ENCODE measurements at regions not wholly inside any gene's neighbourhood (a gene's known extent, or its start where the extent isn't known, plus 50 kb on each side); places are given as distances from the start of the nearest gene placed in this dataset.

DNA sequence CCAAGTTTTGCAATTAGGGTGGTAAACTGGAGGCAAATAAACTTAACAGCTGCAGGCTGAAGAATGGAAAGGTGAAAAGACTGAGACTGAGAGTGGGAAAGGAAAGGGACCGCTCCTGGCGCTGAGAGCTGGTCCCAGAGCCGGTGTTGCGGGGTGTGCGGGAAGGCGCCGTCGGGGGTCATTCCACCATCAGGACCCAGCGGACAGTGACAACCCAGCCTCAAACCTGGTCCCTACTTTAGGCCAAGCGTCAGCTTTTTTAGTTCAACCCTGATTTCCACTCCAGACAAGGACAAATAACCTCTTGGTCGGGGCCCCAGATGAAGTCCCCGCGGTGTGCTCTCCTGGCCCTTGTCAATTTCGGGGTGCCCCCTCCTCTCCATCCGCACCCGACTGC is 145.8 kb upstream of the ETS2 start:
- TF ChIP-seq, protein P1, sequence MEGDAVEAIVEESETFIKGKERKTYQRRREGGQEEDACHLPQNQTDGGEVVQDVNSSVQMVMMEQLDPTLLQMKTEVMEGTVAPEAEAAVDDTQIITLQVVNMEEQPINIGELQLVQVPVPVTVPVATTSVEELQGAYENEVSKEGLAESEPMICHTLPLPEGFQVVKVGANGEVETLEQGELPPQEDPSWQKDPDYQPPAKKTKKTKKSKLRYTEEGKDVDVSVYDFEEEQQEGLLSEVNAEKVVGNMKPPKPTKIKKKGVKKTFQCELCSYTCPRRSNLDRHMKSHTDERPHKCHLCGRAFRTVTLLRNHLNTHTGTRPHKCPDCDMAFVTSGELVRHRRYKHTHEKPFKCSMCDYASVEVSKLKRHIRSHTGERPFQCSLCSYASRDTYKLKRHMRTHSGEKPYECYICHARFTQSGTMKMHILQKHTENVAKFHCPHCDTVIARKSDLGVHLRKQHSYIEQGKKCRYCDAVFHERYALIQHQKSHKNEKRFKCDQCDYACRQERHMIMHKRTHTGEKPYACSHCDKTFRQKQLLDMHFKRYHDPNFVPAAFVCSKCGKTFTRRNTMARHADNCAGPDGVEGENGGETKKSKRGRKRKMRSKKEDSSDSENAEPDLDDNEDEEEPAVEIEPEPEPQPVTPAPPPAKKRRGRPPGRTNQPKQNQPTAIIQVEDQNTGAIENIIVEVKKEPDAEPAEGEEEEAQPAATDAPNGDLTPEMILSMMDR (IDR thresholded peaks at IDR 0.05): no peak
- TF ChIP-seq POLR2A (IDR thresholded peaks at IDR 0.05): no peak
